ENCODE measurements at regions not wholly inside any gene's neighbourhood (a gene's known extent, or its start where the extent isn't known, plus 50 kb on each side); places are given as distances from the start of the nearest gene placed in this dataset.

DNA sequence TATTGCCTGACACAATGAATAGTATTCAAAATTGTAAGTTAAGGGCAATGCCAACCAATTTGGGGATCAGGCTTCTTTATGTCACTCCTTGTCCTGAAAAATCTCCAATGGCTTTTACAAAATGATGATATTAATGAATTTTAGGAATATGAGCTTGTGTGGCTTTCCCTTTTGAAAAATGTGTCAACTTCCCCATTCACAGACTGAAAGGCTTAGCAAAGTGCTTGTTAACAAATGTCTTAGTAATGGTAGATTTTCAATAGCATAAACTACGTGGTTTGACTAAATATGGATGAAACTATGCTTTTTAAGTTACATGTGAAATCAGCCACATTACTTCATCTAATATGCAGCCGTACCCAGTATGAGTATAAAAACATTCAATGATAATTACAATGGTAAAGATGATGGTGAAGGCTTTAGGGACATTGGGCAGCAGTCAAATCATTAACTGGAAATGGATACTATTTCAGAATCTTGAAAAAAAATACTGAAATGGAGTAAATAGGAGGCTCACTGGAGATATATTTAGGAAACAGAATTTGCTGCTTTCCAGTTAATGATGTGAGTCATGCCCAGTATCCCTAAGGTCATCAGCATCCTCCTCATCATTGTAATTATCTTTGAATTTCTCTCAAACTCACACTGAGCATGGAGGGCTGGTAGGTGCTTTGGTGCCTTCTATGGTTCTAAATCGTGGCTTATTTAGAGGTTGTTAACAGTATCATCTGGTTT lies 113.3 kb upstream of the ZNF608 start:
- TF ChIP-seq, protein P1, sequence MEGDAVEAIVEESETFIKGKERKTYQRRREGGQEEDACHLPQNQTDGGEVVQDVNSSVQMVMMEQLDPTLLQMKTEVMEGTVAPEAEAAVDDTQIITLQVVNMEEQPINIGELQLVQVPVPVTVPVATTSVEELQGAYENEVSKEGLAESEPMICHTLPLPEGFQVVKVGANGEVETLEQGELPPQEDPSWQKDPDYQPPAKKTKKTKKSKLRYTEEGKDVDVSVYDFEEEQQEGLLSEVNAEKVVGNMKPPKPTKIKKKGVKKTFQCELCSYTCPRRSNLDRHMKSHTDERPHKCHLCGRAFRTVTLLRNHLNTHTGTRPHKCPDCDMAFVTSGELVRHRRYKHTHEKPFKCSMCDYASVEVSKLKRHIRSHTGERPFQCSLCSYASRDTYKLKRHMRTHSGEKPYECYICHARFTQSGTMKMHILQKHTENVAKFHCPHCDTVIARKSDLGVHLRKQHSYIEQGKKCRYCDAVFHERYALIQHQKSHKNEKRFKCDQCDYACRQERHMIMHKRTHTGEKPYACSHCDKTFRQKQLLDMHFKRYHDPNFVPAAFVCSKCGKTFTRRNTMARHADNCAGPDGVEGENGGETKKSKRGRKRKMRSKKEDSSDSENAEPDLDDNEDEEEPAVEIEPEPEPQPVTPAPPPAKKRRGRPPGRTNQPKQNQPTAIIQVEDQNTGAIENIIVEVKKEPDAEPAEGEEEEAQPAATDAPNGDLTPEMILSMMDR (conservative IDR thresholded peaks at IDR 0.05), result no peak
- Mint-ChIP-seq H3K9me3 (peaks cover 2% of the 10 kb centered on the region), H3K4me1 (peaks cover 15% of the 10 kb centered on the region), H3K4me3 (no peak overlapping the region), H3K36me3 (ENCODE audit: low read depth) (no peaks in the 10 kb centered on the region), H3K27me3 (ENCODE audit: low read depth) (no peaks in the 10 kb centered on the region), H3K27ac (ENCODE audit: unreplicated experiment) (no peak overlapping the region)
- DNase-seq (ENCODE audit: low read depth, low spot score), result no peak

DNA sequence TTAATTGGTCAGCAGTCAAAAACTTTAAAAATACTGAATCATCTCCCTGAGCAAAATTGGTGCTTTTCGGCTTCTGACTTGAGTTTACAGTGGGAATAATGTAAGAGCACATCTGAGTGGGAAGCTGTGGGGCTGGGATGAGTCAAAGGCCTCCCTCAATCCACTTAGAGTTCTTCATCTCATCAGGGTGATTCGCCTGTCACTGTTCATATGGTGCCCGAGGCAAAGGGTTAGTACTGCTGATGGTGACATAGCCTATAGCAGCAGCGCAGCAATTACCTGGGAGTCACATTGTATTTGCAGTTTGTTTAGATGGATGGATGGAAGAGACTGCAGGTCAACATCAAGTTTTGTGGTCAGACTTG lies 113.8 kb upstream of the ZNF608 start:
- H3K36me3 Mint-ChIP-seq (ENCODE audit: low read depth), result no peaks in the 10 kb centered on the region
- DNase-seq (ENCODE audit: low read depth, low spot score), result no peak
- H3K9me3 Mint-ChIP-seq, result peaks cover 2% of the 10 kb centered on the region
- no peak overlapping the region for H3K27ac Mint-ChIP-seq (ENCODE audit: unreplicated experiment)
- H3K4me3 Mint-ChIP-seq, result no peak overlapping the region
- TF ChIP-seq, protein P1 (conservative IDR thresholded peaks at IDR 0.05), result no peak
- no peaks in the 10 kb centered on the region for H3K27me3 Mint-ChIP-seq (ENCODE audit: low read depth)
- H3K4me1 Mint-ChIP-seq, result peaks cover 17% of the 10 kb centered on the region

DNA sequence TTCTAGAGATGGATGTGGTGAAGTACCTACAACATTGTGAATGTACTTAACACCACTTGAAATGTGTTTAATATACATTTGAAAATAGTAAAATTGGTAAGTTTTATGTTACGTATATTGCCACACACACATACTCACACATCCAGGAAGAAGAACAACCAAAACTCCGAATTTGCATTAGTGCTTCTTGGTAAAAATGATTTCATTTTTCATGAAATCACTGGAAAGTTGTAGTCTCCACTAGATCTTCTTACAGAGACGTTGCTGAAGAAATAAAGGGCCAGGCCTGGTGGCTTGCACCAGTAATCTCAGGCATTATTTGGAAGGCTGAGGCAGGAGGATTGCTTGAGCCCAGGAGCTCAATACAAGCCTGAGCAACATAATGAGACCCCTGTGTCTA lies 118.6 kb upstream of the ZNF608 start:
- no peak overlapping the region for H3K27ac Mint-ChIP-seq (ENCODE audit: unreplicated experiment)
- TF ChIP-seq, protein P1 (conservative IDR thresholded peaks at IDR 0.05), result no peak
- H3K4me3 Mint-ChIP-seq, result peak overlapping the region; percentile 30
- no peaks in the 10 kb centered on the region for H3K27me3 Mint-ChIP-seq (ENCODE audit: low read depth)
- H3K9me3 Mint-ChIP-seq, result peaks cover 2% of the 10 kb centered on the region
- no peak for DNase-seq (ENCODE audit: low read depth, low spot score)
- H3K4me1 Mint-ChIP-seq, result peaks cover 49% of the 10 kb centered on the region
- H3K36me3 Mint-ChIP-seq (ENCODE audit: low read depth), result no peaks in the 10 kb centered on the region

DNA sequence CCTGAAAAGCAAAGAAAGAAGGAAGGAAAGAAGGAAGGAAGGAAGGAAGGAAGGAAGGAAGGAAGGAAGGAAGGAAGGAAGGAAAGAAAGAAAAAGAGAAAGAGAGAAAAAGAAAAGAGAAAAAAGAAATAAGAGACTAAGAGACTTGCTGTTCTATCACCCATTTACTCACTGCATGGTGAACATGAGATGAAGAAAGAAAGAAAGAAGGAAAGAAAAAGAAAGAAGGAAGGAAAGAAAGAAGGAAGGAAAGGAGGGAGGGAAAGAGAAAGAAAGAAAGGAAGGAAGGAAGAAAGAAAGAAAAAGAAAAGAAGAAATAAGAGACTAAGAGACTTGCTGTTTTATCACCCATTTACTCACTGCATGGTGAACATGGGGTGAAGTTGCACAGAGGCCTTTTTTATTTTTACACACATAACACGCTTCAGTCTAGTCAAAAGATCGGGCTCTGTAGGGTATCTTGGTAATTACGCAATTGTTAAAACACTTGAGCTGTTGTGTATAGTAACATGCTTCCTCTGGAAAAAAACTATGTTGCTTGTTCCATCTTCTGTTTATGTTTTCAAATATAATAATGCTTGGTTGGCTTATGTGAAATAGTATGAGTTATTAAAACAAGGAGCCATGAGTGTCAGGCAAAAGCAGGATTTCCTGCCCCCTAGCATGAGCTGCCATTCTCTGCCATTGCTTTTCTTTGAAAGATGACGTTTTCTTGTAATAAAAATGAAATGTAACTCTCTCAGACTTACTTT lies 119.3 kb upstream of the ZNF608 start:
- no peak for DNase-seq (ENCODE audit: low read depth, low spot score)
- H3K36me3 Mint-ChIP-seq (ENCODE audit: low read depth), result no peaks in the 10 kb centered on the region
- H3K9me3 Mint-ChIP-seq, result peaks cover 2% of the 10 kb centered on the region
- peak overlapping the region; percentile 30 for H3K4me3 Mint-ChIP-seq
- no peaks in the 10 kb centered on the region for H3K27me3 Mint-ChIP-seq (ENCODE audit: low read depth)
- TF ChIP-seq, protein P1 (conservative IDR thresholded peaks at IDR 0.05), result no peak
- H3K4me1 Mint-ChIP-seq, result peaks cover 49% of the 10 kb centered on the region
- peak overlapping the region; percentile 81 for H3K27ac Mint-ChIP-seq (ENCODE audit: unreplicated experiment)

DNA sequence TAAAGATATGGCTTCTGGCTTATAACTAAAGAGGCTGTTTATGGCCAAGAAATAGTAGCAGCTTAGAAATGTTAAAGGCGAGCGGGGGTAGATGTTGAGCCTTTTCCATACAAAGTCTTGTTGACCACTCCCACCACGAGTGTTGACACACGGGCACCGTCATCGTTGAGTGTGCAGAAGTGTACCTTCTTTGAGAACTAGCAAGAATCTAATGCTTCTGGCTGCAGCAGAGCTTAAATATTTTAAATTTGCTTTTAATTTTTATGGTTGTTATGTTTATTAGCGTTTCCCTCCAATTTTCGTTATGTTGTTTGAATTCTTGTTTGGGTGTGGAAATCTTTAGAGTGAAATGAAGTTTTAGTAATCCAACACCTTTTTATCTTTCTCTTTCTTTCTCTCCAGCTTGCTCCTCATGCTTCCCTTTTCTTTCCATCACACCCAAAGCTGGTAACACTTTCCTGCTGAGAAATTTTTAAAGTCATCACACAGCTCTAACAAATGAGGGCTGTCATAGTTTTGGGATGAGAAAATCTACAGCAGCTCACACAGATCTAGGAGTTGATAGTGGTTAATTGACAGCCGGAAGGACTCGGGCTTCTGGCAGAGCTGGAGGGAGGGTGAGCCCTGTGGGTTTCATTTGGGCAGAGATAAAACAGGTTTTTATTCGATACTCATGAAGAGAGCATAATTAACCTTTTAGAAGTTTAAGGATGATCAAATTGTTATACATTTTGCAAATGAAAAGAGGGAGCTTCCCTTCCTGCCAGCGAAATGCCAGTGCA lies 120.1 kb upstream of the ZNF608 start:
- H3K4me3 Mint-ChIP-seq, result no peak overlapping the region
- H3K27me3 Mint-ChIP-seq (ENCODE audit: low read depth), result no peaks in the 10 kb centered on the region
- TF ChIP-seq, protein P1 (conservative IDR thresholded peaks at IDR 0.05), result no peak
- H3K4me1 Mint-ChIP-seq, result peaks cover 56% of the 10 kb centered on the region
- peaks cover 2% of the 10 kb centered on the region for H3K9me3 Mint-ChIP-seq
- H3K27ac Mint-ChIP-seq (ENCODE audit: unreplicated experiment), result peak overlapping the region; percentile 29
- no peak for DNase-seq (ENCODE audit: low read depth, low spot score)
- no peaks in the 10 kb centered on the region for H3K36me3 Mint-ChIP-seq (ENCODE audit: low read depth)

Data from neural crest cell (in vitro differentiated cells).